ENCODE measurements at regions not wholly inside any gene's neighbourhood (a gene's known extent, or its start where the extent isn't known, plus 50 kb on each side); places are given as distances from the start of the nearest gene placed in this dataset.

- no peaks in the 10 kb centered on the region for H3K9me3 Mint-ChIP-seq
- no peak overlapping the region for H3K27ac Mint-ChIP-seq (ENCODE audit: unreplicated experiment)
- no peaks in the 10 kb centered on the region for H3K27me3 Mint-ChIP-seq (ENCODE audit: low read depth)
- peak; percentile 5 for DNase-seq (ENCODE audit: low read depth, low spot score)
- H3K36me3 Mint-ChIP-seq (ENCODE audit: low read depth): no peaks in the 10 kb centered on the region
- H3K4me1 Mint-ChIP-seq: peaks cover 34% of the 10 kb centered on the region
- no peak overlapping the region for H3K4me3 Mint-ChIP-seq
- TF ChIP-seq CTCF (conservative IDR thresholded peaks at IDR 0.05): no peak
Measured at GRCh38 chr1:83554174-83554573, 444.8 kb downstream of the TTLL7 start.

GRCh38 chr1:83552820-83553219 lies 446.1 kb downstream of the TTLL7 start:
- H3K27ac Mint-ChIP-seq (ENCODE audit: unreplicated experiment): no peak overlapping the region
- no peak overlapping the region for H3K4me3 Mint-ChIP-seq
- H3K27me3 Mint-ChIP-seq (ENCODE audit: low read depth): no peaks in the 10 kb centered on the region
- peaks cover 5% of the 10 kb centered on the region for H3K9me3 Mint-ChIP-seq
- DNase-seq (ENCODE audit: low read depth, low spot score): no peak
- no peak for TF ChIP-seq CTCF (conservative IDR thresholded peaks at IDR 0.05)
- peaks cover 28% of the 10 kb centered on the region for H3K4me1 Mint-ChIP-seq
- H3K36me3 Mint-ChIP-seq (ENCODE audit: low read depth): no peaks in the 10 kb centered on the region

- no peak for TF ChIP-seq CTCF (conservative IDR thresholded peaks at IDR 0.05)
- no peaks in the 10 kb centered on the region for H3K27me3 Mint-ChIP-seq (ENCODE audit: low read depth)
- DNase-seq (ENCODE audit: low read depth, low spot score): no peak
- H3K36me3 Mint-ChIP-seq (ENCODE audit: low read depth): no peaks in the 10 kb centered on the region
- H3K9me3 Mint-ChIP-seq: peaks cover 9% of the 10 kb centered on the region
- peaks cover 5% of the 10 kb centered on the region for H3K4me1 Mint-ChIP-seq
- H3K4me3 Mint-ChIP-seq: no peak overlapping the region
- no peak overlapping the region for H3K27ac Mint-ChIP-seq (ENCODE audit: unreplicated experiment)
Measured at GRCh38 chr1:83548311-83548710, 450.6 kb downstream of the TTLL7 start.

GRCh38 chr1:83547901-83548300 lies 451.0 kb downstream of the TTLL7 start:
- no peak for DNase-seq (ENCODE audit: low read depth, low spot score)
- Mint-ChIP-seq H3K4me1 (peaks cover 5% of the 10 kb centered on the region), H3K27ac (ENCODE audit: unreplicated experiment) (no peak overlapping the region), H3K36me3 (ENCODE audit: low read depth) (no peaks in the 10 kb centered on the region), H3K27me3 (ENCODE audit: low read depth) (no peaks in the 10 kb centered on the region), H3K4me3 (no peak overlapping the region), H3K9me3 (peaks cover 9% of the 10 kb centered on the region)
- no peak for TF ChIP-seq CTCF (conservative IDR thresholded peaks at IDR 0.05)

- Mint-ChIP-seq H3K27ac (ENCODE audit: unreplicated experiment) (no peak overlapping the region), H3K27me3 (ENCODE audit: low read depth) (no peaks in the 10 kb centered on the region), H3K36me3 (ENCODE audit: low read depth) (no peaks in the 10 kb centered on the region), H3K4me1 (peaks cover 5% of the 10 kb centered on the region), H3K9me3 (peaks cover 9% of the 10 kb centered on the region), H3K4me3 (no peak overlapping the region)
- TF ChIP-seq CTCF (conservative IDR thresholded peaks at IDR 0.05): no peak
- DNase-seq (ENCODE audit: low read depth, low spot score): no peak
Measured at GRCh38 chr1:83546874-83547273, 452.1 kb downstream of the TTLL7 start.
